ENCODE measurements at regions not wholly inside any gene's neighbourhood (a gene's known extent, or its start where the extent isn't known, plus 50 kb on each side); places are given as distances from the start of the nearest gene placed in this dataset.

DNA sequence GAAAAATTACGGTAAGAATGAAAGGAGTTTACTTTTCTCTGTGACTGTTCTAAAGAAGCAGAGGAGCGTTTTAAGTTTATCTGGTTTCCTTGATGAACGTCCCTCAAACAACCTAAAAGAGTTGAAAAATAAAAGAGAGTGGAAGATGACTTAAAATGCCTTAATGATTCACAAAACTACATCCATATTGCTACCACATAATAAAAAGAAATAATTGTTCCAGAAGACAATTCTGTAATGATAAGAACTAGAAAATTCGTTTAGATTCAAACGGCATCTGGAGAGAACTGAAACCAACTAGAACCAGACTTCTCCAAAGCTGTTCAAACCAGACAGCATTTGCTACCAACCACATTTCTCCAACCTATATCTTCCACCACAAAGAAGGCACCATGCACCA is 68.1 kb downstream of the TEKT4 start:
- ChIA-PET CTCF (no interaction called here), POLR2A (ENCODE audit: low non-redundant PET) (no interaction called here)
- no peak overlapping the region for H3K27ac ChIP-seq
- DNase-seq (ENCODE audit: low spot score), result no peak
- TF ChIP-seq, protein P1, sequence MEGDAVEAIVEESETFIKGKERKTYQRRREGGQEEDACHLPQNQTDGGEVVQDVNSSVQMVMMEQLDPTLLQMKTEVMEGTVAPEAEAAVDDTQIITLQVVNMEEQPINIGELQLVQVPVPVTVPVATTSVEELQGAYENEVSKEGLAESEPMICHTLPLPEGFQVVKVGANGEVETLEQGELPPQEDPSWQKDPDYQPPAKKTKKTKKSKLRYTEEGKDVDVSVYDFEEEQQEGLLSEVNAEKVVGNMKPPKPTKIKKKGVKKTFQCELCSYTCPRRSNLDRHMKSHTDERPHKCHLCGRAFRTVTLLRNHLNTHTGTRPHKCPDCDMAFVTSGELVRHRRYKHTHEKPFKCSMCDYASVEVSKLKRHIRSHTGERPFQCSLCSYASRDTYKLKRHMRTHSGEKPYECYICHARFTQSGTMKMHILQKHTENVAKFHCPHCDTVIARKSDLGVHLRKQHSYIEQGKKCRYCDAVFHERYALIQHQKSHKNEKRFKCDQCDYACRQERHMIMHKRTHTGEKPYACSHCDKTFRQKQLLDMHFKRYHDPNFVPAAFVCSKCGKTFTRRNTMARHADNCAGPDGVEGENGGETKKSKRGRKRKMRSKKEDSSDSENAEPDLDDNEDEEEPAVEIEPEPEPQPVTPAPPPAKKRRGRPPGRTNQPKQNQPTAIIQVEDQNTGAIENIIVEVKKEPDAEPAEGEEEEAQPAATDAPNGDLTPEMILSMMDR (conservative IDR thresholded peaks at IDR 0.05; ENCODE audit: low read depth), result no peak

DNA sequence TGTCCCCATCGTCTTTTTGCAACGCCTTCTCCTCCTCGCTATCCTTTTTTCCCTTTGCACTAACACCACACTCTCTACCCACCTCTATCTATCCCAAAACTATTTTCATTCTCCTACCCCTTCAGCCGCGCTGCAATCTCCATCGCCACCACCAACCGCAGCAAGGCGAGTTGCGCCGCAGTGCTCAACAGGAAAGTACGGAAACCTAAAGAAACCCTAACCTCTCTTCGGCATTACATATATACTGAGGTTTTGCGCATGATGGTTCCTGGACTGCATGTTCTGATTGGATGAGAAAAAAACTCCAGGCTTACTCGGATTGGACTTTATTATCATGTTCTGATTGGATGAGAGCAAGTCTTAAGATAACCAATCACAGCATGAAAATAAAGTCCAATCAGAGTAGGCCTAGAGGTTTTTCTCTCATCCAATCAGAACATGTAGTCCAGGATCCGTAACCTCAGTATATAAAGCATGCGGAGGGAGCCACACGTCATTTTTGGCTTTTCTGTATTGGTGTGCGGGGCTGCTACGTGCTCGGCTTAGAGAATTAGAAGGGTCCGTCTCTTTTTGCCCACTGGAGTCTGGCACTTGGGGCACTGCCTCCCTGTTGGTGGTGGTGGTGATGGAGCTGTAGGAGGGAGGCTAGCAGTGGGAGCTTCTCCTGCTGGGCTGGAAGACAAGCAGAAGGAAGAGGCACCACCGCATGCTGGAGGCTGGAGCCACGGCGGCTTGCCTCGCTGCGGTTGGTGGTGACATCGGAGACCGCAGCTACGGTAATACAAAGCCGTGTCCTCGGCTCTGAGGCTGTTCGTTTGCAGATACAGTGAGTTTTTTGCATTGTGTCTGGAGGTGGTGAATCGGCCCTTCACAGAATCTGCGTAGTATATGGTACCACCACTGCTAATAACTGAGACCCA is 76.1 kb downstream of the TEKT4 start:
- no peak overlapping the region for H3K27ac ChIP-seq
- no peak for DNase-seq (ENCODE audit: low spot score)
- ChIA-PET CTCF (interaction anchor here (1.7 kb wide), 1 partner anchor 9 kb away, joined by 5 read pairs; no protein-coding TSS in a partner anchor), POLR2A (ENCODE audit: low non-redundant PET) (no interaction called here)
- TF ChIP-seq, protein P1 (conservative IDR thresholded peaks at IDR 0.05; ENCODE audit: low read depth), result no peak

DNA sequence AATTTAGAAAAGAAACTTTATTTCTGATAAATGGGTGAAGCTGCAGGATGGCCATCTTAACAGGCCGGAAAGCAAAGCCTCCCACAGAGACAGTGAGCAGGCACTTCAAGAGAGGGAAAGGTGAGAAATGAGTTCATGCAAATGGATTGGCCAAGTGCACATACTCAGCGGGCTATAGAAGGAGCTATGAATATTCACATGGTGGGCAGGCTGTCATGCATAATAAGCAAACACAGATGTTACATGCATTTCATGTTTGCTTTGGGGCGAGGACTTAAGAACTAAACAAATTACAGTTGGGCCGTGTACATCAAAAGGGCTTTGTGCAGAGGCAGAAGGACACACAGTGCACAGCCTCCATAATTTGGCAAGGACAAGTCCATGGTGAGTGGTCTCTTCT is 69.8 kb upstream of the MAL start:
- TF ChIP-seq, protein P1 (conservative IDR thresholded peaks at IDR 0.05; ENCODE audit: low read depth), result no peak
- ChIA-PET CTCF (interaction anchor here (0.8 to 2.9 kb wide), 4 partner anchors 11 to 83 kb away, joined by 3 to 51 read pairs (median 4); partner anchors contain the start of gene TEKT4), POLR2A (ENCODE audit: low non-redundant PET) (no interaction called here)
- no peak overlapping the region for H3K27ac ChIP-seq
- no peak for DNase-seq (ENCODE audit: low spot score)

DNA sequence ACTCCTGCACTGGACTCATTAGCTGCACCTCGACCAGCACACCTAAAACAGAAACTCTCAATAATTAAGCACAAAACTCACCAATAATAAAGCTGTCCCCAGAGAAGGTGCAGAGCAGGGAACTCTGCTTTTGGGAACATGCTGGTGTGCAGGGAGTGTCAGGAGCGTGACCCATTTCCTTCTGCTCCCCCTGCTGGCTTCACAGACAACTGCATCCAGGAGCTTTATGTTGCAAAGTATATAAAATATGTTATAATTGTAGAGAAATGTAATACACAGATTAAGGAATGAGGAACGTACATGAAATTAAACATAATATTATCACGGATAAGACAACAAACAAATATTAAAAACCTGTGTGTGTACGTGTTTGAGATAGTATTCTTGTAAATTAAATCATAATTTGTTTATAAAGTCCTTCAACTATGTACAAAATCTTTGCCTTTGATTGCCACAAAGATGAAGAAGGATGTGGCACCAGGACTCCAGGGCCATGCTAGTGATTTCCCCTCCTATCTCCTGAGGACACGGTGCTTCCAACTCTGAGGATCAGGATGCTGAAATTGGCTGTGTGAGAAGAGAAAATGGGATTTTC is 68.6 kb upstream of the MAL start:
- TF ChIP-seq, protein P1 (conservative IDR thresholded peaks at IDR 0.05; ENCODE audit: low read depth), result peak; percentile 91
- ChIA-PET POLR2A (ENCODE audit: low non-redundant PET) (no interaction called here), CTCF (interaction anchor here (0.5 to 2.9 kb wide), 16 partner anchors 9 to 814 kb away, joined by 3 to 51 read pairs (median 3); partner anchors contain the start of gene TEKT4)
- DNase-seq (ENCODE audit: low spot score), result peak; percentile 52
- H3K27ac ChIP-seq, result no peak overlapping the region

DNA sequence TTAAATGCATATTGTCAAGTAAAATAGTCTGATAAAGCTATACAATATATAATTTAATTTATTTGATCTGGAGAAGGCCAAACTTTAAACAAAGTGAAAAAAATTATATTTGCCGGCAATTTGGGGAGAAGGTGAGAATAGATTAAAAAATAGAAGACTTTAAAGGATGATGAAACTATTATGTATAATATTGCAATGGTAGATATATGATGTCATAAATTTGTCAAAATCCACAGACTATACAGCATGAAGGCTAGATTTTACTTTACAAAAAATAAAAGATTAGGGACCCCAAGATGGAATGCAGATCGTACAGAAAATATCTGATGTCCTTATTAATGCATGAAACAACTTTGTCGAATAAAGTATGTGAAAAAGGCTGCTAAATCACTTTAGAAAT is 67.3 kb upstream of the MAL start:
- TF ChIP-seq, protein P1 (conservative IDR thresholded peaks at IDR 0.05; ENCODE audit: low read depth), result no peak
- H3K27ac ChIP-seq, result no peak overlapping the region
- CTCF ChIA-PET, result interaction anchor here (1.9 to 2.9 kb wide), 2 partner anchors 18 to 85 kb away, joined by 7 to 51 read pairs; partner anchors contain the start of gene TEKT4
- POLR2A ChIA-PET (ENCODE audit: low non-redundant PET), result no interaction called here
- DNase-seq (ENCODE audit: low spot score), result no peak

DNA sequence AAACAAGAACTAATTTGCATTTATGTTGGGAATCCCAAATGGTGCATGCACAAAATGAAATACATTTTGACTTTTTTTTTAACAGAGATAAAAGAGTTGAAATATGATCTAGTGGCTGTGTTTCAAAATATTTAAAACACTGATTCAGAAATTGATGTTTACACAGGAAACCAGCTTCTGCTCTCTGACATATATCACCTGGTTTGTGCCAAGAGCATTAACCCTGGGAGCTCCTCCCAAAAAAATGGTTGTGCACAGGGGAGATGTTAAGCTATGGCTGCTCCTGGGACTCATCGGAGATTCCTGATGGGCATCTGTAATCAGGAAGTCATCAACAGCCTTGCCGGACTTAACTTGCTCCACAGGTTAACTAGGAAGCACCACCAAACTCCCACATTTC is 65.2 kb upstream of the MAL start:
- ChIA-PET POLR2A (ENCODE audit: low non-redundant PET) (no interaction called here), CTCF (no interaction called here)

More for the DNA sequence above, 65.2 kb upstream of the MAL start:
- TF ChIP-seq, protein P1 (conservative IDR thresholded peaks at IDR 0.05; ENCODE audit: low read depth), result no peak
- no peak overlapping the region for H3K27ac ChIP-seq
- no peak for DNase-seq (ENCODE audit: low spot score)

Data from RWPE1 (cell line).